ENCODE measurements at regions not wholly inside any gene's neighbourhood (a gene's known extent, or its start where the extent isn't known, plus 50 kb on each side); places are given as distances from the start of the nearest gene placed in this dataset.
A peak's percentile ranks its signal among the peaks of the same experiment; 100 is the strongest.
"Not testable (repeated sequence)": the region's sequence is repeated elsewhere in the genome, so short reads cannot be mapped to it uniquely, and the experiment has no call there.

DNA sequence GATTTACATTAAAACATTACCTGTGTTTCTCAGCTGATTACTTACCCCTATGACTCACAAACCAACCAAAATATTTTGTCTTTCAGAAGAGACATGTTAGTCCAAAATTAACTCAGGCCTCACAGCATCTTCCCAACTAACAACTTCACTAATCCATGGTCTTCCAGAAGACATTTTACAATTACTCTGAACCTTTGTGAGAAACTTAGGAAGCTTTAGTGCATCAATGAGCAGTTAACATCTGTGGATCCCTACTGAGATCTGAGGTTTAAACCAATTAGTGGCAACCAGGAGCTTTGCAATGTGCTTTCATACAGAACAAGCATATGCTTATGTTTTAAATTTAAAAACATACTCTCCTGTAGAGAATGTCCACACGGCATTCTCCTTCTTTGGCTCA lies 269.7 kb downstream of the UBE3D start:
- no peak for DNase-seq (ENCODE audit: low read depth)

DNA sequence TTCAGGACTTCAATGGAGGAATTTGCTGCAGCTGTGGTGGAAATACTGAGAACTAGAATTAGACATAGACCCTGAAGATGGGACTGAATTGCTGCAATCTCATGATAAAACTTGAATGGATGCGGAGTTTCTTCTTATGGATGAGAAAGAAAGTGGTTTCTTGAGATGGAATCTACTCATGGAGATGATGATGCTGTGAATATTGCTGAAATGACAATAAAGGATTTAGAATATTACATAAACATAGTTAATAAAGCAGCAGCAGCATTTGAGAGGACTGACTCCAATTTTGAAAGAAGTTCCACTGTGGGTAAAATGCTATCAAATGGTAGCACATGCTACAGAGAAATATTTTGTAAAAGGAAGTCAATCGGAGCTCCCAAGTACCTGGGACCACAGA lies 264.6 kb downstream of the UBE3D start:
- DNase-seq (ENCODE audit: low read depth), result no peak

DNA sequence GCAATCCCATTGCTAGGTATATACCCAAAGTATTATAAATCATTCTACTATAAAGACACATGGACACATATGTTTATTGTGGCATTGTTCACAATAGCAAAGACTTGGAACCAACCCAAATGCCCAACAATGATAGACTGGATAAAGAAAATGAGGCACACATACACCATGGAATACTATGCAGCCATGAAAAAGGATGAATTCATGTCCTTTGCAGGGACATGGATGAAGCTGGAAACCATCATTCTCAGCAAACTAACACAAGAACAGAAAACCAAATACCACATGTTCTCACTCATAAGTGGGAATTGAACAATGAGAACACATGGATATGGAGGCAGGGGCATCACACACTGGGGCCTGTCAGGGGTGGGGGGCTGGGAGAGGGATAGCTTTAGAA lies 249.4 kb downstream of the UBE3D start:
- DNase-seq (ENCODE audit: low read depth), result not testable (repeated sequence)

DNA sequence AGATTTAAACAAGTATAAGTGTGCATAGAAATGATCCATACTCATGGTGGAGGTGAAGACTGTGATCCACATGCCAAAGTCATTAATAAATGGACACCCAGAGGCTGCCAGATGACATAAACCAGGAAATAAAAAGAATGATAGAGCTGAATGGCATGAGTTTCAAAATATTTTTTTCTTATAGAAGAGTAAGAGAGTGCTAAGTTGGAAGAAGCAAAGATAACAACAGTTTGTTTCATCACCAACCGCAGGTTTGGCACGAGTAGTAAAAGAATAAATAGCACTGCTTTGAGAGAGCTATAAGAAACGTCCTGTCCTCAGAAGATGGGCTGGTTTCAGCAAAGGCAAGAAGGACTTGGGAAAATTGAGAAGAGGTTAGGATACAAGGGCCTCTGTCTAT lies 246.9 kb downstream of the UBE3D start:
- DNase-seq (ENCODE audit: low read depth), result peak; percentile 5

DNA sequence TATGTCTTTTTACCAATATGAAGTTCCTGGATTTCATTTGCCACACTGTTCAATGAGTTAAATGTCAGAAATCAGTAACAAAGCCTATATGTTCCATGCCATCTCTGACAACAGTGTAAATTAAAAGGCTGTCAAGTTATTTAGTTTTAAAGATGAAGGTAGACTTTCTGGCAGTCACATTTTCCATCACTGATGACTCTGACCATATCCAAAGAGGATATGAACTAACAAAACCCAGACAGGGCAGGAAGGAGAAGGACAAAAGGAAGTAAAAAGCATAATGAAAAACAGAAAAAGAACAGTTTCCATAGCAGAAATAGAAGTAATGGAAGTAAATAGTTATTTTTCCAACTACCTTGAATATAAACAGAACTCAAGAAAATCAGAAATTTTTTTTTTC lies 242.3 kb downstream of the UBE3D start:
- no peak for DNase-seq (ENCODE audit: low read depth)

DNA sequence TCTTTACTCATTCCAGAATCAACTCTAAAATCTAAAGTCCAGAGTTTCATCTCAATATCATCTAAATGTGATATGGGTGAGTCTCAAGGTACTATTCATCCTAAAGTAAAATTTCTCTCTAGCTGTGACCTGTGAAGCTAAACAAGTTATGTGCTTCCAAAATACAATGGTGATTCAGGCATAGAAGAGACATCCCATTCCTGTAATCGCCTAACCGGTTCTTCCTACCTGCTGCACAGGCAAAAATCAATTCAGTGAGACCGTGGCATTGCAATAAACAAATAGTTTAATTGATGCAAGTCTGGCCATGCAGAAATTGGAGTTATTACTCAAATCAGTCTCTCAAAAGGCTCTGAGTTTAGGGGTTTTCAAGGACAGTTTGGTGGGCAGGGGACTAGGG lies 232.8 kb downstream of the UBE3D start:
- no peak for DNase-seq (ENCODE audit: low read depth)

DNA sequence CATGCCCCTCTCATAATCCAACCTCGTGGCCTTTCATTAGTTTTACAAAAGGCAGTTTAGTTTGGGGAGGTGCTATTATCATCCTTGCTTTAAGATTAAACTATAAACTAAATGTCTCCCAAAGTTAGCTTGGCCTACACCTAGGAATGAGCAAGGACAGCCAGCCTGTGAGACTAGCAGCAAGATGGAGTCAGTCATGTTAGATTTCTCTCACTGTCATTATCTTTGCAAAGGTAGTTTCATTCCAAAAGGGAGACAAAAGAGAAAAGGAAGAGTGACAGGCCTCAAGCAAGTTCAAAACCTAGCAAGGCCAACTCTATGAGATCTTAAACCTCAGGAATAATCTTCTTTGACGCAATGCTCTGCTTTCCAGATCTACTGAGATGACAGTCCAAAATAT lies 232.2 kb downstream of the UBE3D start:
- DNase-seq (ENCODE audit: low read depth), result no peak

DNA sequence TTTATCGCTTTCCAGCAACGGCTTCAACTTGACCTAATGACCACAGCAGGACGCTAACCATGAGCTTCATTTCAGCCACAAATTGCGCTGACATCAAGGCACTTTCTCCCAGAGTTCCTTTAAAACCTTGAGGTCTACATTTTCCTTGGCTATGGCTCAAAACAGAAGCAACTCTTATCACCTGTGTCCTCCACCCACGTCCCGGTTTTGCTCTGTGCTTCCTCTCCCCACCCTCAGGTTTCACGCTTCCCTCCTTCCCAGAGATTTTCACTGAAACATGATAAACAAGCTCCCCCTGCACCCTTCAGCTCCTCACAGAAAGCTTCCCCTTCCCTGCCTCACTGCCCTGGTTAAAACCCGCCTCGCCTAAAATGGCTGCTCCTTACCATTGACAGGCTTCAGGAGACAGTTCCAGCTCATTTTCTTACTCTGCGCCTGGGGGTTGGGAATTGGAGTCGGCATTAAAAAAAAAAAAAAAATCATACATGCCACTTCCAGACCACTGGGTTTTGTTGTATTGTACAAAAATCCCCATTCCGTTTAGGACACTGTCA lies 229.5 kb downstream of the UBE3D start:
- DNase-seq (ENCODE audit: low read depth), result no peak

DNA sequence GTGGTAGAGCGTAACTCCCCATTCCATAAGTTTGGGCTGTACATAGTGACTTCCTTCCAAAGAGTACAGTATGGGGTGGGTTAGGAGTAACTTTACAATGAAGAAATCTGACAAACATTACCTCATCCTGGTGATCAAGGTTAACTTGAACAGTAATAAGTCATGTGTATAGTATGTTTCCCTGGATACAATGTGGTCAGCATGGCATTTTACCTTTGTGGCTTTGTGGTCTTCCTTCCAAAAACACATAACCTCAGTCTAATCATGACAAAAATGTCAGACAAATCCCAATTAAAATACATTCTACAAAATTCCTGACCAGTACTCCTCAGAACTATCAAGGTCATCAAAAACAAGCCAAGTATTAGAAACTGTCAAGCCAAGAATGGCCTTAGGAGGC lies 225.1 kb downstream of the UBE3D start:
- peak; percentile 90 for DNase-seq (ENCODE audit: low read depth)

DNA sequence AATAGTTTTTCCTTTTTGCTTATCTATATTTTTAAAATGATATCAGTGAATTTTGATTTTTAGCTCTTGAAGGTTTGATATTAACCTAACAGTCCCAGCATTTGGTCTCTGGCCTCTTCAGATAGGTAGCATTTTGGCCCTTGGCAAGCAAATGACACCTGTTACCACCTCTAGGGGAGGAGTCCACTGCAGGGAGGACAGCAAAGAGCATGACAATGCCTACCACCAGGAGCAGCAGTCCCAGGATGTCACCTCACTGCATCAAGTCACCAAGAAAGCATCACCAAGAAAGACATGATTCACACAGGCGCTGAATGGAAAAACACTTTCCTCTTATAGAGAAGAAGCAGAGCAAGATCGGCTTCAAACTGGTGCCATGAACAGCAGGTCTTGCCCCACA lies 224.3 kb downstream of the UBE3D start:
- no peak for DNase-seq (ENCODE audit: low read depth)

All from renal cortical epithelial cell (primary cell).